ENCODE measurements at regions not wholly inside any gene's neighbourhood (a gene's known extent, or its start where the extent isn't known, plus 50 kb on each side); places are given as distances from the start of the nearest gene placed in this dataset.

DNA sequence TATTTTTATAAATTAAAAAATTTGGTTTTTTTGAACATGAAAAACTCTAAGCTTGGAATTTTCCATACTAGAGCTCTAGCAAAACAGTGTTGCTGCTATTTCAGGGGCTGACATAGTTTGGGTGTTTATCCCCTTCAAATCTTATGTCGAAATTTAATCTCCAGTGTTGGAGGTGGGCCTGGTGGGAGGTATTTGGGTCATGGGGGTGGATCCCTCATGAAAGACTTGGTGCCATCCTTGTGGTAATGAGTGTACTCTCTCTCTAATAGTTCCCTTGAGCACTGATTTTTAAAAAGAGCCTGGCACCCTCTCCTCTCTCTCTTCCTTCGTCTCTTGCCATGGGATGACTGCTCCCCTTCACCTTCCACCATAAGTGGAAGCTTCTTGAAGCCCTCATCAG lies 244.6 kb upstream of the UBE2E3 start:
- TF ChIP-seq, protein P1, sequence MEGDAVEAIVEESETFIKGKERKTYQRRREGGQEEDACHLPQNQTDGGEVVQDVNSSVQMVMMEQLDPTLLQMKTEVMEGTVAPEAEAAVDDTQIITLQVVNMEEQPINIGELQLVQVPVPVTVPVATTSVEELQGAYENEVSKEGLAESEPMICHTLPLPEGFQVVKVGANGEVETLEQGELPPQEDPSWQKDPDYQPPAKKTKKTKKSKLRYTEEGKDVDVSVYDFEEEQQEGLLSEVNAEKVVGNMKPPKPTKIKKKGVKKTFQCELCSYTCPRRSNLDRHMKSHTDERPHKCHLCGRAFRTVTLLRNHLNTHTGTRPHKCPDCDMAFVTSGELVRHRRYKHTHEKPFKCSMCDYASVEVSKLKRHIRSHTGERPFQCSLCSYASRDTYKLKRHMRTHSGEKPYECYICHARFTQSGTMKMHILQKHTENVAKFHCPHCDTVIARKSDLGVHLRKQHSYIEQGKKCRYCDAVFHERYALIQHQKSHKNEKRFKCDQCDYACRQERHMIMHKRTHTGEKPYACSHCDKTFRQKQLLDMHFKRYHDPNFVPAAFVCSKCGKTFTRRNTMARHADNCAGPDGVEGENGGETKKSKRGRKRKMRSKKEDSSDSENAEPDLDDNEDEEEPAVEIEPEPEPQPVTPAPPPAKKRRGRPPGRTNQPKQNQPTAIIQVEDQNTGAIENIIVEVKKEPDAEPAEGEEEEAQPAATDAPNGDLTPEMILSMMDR (IDR thresholded peaks at IDR 0.05), result no peak
- no peak for TF ChIP-seq POLR2A (IDR thresholded peaks at IDR 0.05)
- 69 to 85% methylated on average over 2 of the region's 2 CpGs for WGBS, 2 donors
- intact Hi-C loops (cut with DNase I), result no loop called here

GRCh38 chr2:180734382-180734781 lies 246.0 kb upstream of the UBE2E3 start:
- no peak for TF ChIP-seq POLR2A (IDR thresholded peaks at IDR 0.05)
- TF ChIP-seq, protein P1 (IDR thresholded peaks at IDR 0.05), result no peak

More for the DNA sequence above, 244.6 kb upstream of the UBE2E3 start:
- no peaks in the 10 kb centered on the region for H3K36me3 ChIP-seq
- no peak overlapping the region for H3K4me3 ChIP-seq (replicated peaks in 1 of 3)
- no peaks in the 10 kb centered on the region for H3K4me1 ChIP-seq
- no peak overlapping the region for H3K27ac ChIP-seq
- no peak for DNase-seq
- no peaks in the 10 kb centered on the region for H3K27me3 ChIP-seq
- no peaks in the 10 kb centered on the region for H3K9me3 ChIP-seq

GRCh38 chr2:180733330-180733729 lies 247.1 kb upstream of the UBE2E3 start:
- no peaks in the 10 kb centered on the region for H3K36me3 ChIP-seq
- TF ChIP-seq, protein P1 (IDR thresholded peaks at IDR 0.05), result no peak
- TF ChIP-seq POLR2A (IDR thresholded peaks at IDR 0.05), result no peak
- no peak overlapping the region for H3K4me3 ChIP-seq (replicated peaks in 1 of 3)
- H3K4me1 ChIP-seq, result no peaks in the 10 kb centered on the region
- H3K9me3 ChIP-seq, result no peaks in the 10 kb centered on the region
- WGBS, 2 donors, result 80 to 81% methylated on average over 1 of the region's 1 CpG
- DNase-seq, result no peak
- intact Hi-C loops (cut with DNase I), result no loop called here
- no peaks in the 10 kb centered on the region for H3K27me3 ChIP-seq
- no peak overlapping the region for H3K27ac ChIP-seq

More at GRCh38 chr2:180734382-180734781, 246.0 kb upstream of the UBE2E3 start:
- intact Hi-C loops (cut with DNase I), result no loop called here
- Histone ChIP-seq H3K27ac (no peak overlapping the region), H3K27me3 (no peaks in the 10 kb centered on the region), H3K36me3 (no peaks in the 10 kb centered on the region), H3K4me3 (replicated peaks in 1 of 3) (no peak overlapping the region), H3K4me1 (no peaks in the 10 kb centered on the region), H3K9me3 (no peaks in the 10 kb centered on the region)
- no peak for DNase-seq

DNA sequence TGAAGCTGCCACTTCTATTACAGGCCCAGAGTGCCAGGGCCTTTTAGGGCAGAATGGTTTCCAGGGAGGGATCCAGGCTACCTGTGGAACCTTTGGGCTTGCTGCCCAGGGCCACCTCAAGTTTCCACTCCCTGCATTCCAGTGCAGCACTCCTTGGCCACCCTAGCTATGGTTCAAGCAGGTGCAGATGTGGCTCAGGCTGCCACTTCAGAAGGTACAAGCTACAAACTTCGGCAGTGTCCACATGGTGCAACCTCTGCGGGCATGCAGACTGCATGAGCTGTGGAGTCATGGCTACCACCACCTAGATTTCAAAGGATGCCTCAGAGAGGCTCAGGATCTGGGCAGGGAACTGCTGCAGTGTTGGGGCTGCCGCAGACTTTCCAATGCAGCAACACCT lies 248.1 kb upstream of the UBE2E3 start:
- Histone ChIP-seq H3K4me1 (no peaks in the 10 kb centered on the region), H3K27me3 (no peaks in the 10 kb centered on the region), H3K4me3 (replicated peaks in 1 of 3) (no peak overlapping the region), H3K36me3 (no peaks in the 10 kb centered on the region), H3K9me3 (no peaks in the 10 kb centered on the region), H3K27ac (no peak overlapping the region)
- no peak for DNase-seq
- WGBS, 2 donors, result 94% methylated on average over 3 of the region's 3 CpGs; no CpG with 5 or more reads in 1 of the 2 donors
- TF ChIP-seq POLR2A (IDR thresholded peaks at IDR 0.05), result no peak
- TF ChIP-seq, protein P1 (IDR thresholded peaks at IDR 0.05), result no peak
- intact Hi-C loops (cut with DNase I), result no loop called here

GRCh38 chr2:180730976-180731375 lies 249.4 kb upstream of the UBE2E3 start:
- intact Hi-C loops (cut with DNase I), result no loop called here
- no peaks in the 10 kb centered on the region for H3K4me1 ChIP-seq
- H3K9me3 ChIP-seq, result no peaks in the 10 kb centered on the region
- H3K27me3 ChIP-seq, result no peaks in the 10 kb centered on the region
- H3K4me3 ChIP-seq (replicated peaks in 1 of 3), result no peak overlapping the region
- 92 to 94% methylated on average over 2 of the region's 2 CpGs for WGBS, 2 donors
- no peak overlapping the region for H3K27ac ChIP-seq
- H3K36me3 ChIP-seq, result no peaks in the 10 kb centered on the region
- TF ChIP-seq, protein P1 (IDR thresholded peaks at IDR 0.05), result no peak
- no peak for TF ChIP-seq POLR2A (IDR thresholded peaks at IDR 0.05)
- no peak for DNase-seq
